Loucy (cell line): ENCODE measurements at regions not wholly inside any gene's neighbourhood (a gene's known extent, or its start where the extent isn't known, plus 50 kb on each side); places are given as distances from the start of the nearest gene placed in this dataset.

Experiments used
- CTCF ChIP-seq: fragments of 200-600 bp; sonication (generic); conservative IDR thresholded peaks from 2 replicates; pipeline ENCODE4 v1.5.1; 2014; ENCODE audit warnings: mild to moderate bottlenecking, antibody characterized with exemption, low read length
- EZH2phosphoT487 ChIP-seq: fragments of 200-600 bp; IDR thresholded peaks from 2 replicates; pipeline ENCODE4 v1.6.1; 2018; ENCODE audit warnings: antibody characterized with exemption, mild to moderate bottlenecking, moderate library complexity, borderline replicate concordance

- TF ChIP-seq CTCF (no peak), EZH2phosphoT487 (no peak)
Observed at GRCh38 chr5:167381457-167381856, 910.0 kb upstream of the WWC1 start.
